ENCODE measurements at regions not wholly inside any gene's neighbourhood (a gene's known extent, or its start where the extent isn't known, plus 50 kb on each side); places are given as distances from the start of the nearest gene placed in this dataset.

GRCh38 chr6:95328231-95328630 lies 249.1 kb upstream of the MANEA start:
- H3K56ac ChIP-seq (ENCODE audit: insufficient read length, low read depth, low read length) = no peak overlapping the region
- no peak overlapping the region for H3K23ac ChIP-seq (ENCODE audit: insufficient read length, low read depth, low read length)
- H3K27me3 ChIP-seq (ENCODE audit: insufficient read depth, low read length) = no peaks in the 10 kb centered on the region
- no peak overlapping the region for H2BK12ac ChIP-seq (ENCODE audit: insufficient read length, low read depth, low read length)
- H4K8ac ChIP-seq (replicated peaks; ENCODE audit: insufficient read length, low read depth, low read length) = no peak overlapping the region
- Mint-ChIP-seq H3K4me1 (no peaks in the 10 kb centered on the region), H3K27ac (no peak overlapping the region), H3K4me3 (no peak overlapping the region), H3K36me3 (ENCODE audit: insufficient read depth in 1 of 3, low read depth in 3 of 3) (no peaks in the 10 kb centered on the region), H3K9me3 (no peaks in the 10 kb centered on the region), H3K27me3 (ENCODE audit: low read depth) (no peaks in the 10 kb centered on the region)
- H4K91ac ChIP-seq (ENCODE audit: insufficient read length, low read depth, low read length) = no peak overlapping the region
- no peak overlapping the region for H3K27ac ChIP-seq (ENCODE audit: insufficient read length, low read depth, low read length)
- H3K9ac ChIP-seq (ENCODE audit: extremely low read depth, insufficient read length, low read length) = no peak overlapping the region
- no peaks in the 10 kb centered on the region for H3K79me2 ChIP-seq (ENCODE audit: insufficient read depth, low read length)
- no peak overlapping the region for H2AFZ ChIP-seq (ENCODE audit: low read length)
- WGBS (ENCODE audit: extremely low coverage, insufficient read length, low lambda C conversion rate) = no CpG with 5 or more reads among the region's 2 CpGs
- no peak overlapping the region for H3K4ac ChIP-seq (ENCODE audit: low read depth, low read length)
- no peak overlapping the region for H3K4me2 ChIP-seq (ENCODE audit: insufficient read depth, insufficient read length, low read length)
- H4K20me1 ChIP-seq (ENCODE audit: control insufficient read depth, insufficient read depth, insufficient read length) = no peaks in the 10 kb centered on the region
- H3K4me1 ChIP-seq (ENCODE audit: insufficient read depth, low read length) = no peaks in the 10 kb centered on the region
- H3K18ac ChIP-seq (ENCODE audit: insufficient read length, low read depth, low read length) = no peak overlapping the region
- no peak overlapping the region for H3T11ph ChIP-seq (ENCODE audit: low read length)
- no peak for TF ChIP-seq CTCF (conservative IDR thresholded peaks at IDR 0.05)
- no peak overlapping the region for H2BK120ac ChIP-seq (ENCODE audit: low read depth, low read length, poor library complexity, severe bottlenecking)
- no peaks in the 10 kb centered on the region for H3K9me3 ChIP-seq (ENCODE audit: control insufficient read depth, low read depth, low read length)
- H3K79me1 ChIP-seq (ENCODE audit: insufficient read depth, low read depth, low read length, poor library complexity, severe bottlenecking) = no peaks in the 10 kb centered on the region
- no peak for DNase-seq
- H2BK15ac ChIP-seq (ENCODE audit: low read depth, low read length) = no peak overlapping the region
- no peaks in the 10 kb centered on the region for H3K23me2 ChIP-seq (ENCODE audit: insufficient read length, low read depth, low read length, poor library complexity, severe bottlenecking)
- H2BK20ac ChIP-seq (ENCODE audit: low read depth, low read length, poor library complexity, severe bottlenecking) = no peak overlapping the region
- H4K5ac ChIP-seq (ENCODE audit: insufficient read length, low read depth, low read length) = no peak overlapping the region
- no peak overlapping the region for H2BK5ac ChIP-seq (ENCODE audit: insufficient read length, low read length)
- no peak overlapping the region for H3K14ac ChIP-seq (ENCODE audit: insufficient read depth, low read length)
- H2AK5ac ChIP-seq (ENCODE audit: insufficient read length, low read length) = no peak overlapping the region

All from H9 (cell line).